ENCODE measurements at regions not wholly inside any gene's neighbourhood (a gene's known extent, or its start where the extent isn't known, plus 50 kb on each side); places are given as distances from the start of the nearest gene placed in this dataset.
A peak's percentile ranks its signal among the peaks of the same experiment; 100 is the strongest.

DNA sequence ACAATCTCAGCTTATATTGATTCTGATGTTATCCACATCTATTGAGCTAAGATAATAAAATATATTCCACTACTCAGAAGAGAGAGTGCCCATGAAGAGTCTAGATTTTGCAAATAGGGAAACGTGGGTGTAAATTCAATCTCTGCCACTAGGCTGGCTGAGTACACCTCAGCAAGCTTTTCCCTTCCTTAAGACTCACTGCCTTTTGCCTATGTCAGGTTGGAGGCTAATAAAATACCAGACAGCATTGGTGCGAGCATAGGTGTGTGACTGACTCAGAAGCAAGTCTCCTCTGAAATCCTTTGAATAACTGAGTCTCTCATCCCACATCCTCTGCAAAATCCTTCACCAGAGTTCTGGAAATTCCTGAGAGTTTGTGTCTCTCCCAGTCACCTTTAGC, 405.4 kb upstream of the CPEB2 start:
- Histone ChIP-seq H3K79me2 (replicated peaks; ENCODE audit: insufficient read depth) (no peaks in the 10 kb centered on the region), H3K4me3 (no peak overlapping the region), H3K4me1 (ENCODE audit: insufficient read depth) (peaks cover 1% of the 10 kb centered on the region; the same call in 1 of the 2 replicates), H3F3A (replicated peaks; ENCODE audit: low read depth) (no peaks in the 10 kb centered on the region), H3K36me3 (ENCODE audit: insufficient read depth) (no peaks in the 10 kb centered on the region), H3K27ac (ENCODE audit: low read depth) (no peak overlapping the region), H3K27me3 (ENCODE audit: insufficient read depth) (no peaks in the 10 kb centered on the region), H4K20me1 (replicated peaks; ENCODE audit: insufficient read depth) (no peaks in the 10 kb centered on the region), H2AFZ (peak overlapping the region; percentile 9; the same call in 1 of the 2 replicates), H3K9me2 (ENCODE audit: insufficient read depth) (no peaks in the 10 kb centered on the region), H3K4me2 (no peak overlapping the region)
- Mint-ChIP-seq H3K4me3 (no peak overlapping the region), H3K36me3 (ENCODE audit: low read depth) (no peaks in the 10 kb centered on the region), H3K27me3 (ENCODE audit: insufficient read depth, low read depth, poor library complexity) (no peaks in the 10 kb centered on the region), H3K9me3 (peaks cover 3% of the 10 kb centered on the region; the same call in 1 of the 3 replicates), H3K27ac (no peak overlapping the region), H3K4me1 (peaks cover 6% of the 10 kb centered on the region; the same call in 2 of the 3 replicates)
- DNase-seq (ENCODE audit: low spot score) (peak; percentile 47), ATAC-seq (peak; percentile 87)
- TF ChIP-seq, protein P1, sequence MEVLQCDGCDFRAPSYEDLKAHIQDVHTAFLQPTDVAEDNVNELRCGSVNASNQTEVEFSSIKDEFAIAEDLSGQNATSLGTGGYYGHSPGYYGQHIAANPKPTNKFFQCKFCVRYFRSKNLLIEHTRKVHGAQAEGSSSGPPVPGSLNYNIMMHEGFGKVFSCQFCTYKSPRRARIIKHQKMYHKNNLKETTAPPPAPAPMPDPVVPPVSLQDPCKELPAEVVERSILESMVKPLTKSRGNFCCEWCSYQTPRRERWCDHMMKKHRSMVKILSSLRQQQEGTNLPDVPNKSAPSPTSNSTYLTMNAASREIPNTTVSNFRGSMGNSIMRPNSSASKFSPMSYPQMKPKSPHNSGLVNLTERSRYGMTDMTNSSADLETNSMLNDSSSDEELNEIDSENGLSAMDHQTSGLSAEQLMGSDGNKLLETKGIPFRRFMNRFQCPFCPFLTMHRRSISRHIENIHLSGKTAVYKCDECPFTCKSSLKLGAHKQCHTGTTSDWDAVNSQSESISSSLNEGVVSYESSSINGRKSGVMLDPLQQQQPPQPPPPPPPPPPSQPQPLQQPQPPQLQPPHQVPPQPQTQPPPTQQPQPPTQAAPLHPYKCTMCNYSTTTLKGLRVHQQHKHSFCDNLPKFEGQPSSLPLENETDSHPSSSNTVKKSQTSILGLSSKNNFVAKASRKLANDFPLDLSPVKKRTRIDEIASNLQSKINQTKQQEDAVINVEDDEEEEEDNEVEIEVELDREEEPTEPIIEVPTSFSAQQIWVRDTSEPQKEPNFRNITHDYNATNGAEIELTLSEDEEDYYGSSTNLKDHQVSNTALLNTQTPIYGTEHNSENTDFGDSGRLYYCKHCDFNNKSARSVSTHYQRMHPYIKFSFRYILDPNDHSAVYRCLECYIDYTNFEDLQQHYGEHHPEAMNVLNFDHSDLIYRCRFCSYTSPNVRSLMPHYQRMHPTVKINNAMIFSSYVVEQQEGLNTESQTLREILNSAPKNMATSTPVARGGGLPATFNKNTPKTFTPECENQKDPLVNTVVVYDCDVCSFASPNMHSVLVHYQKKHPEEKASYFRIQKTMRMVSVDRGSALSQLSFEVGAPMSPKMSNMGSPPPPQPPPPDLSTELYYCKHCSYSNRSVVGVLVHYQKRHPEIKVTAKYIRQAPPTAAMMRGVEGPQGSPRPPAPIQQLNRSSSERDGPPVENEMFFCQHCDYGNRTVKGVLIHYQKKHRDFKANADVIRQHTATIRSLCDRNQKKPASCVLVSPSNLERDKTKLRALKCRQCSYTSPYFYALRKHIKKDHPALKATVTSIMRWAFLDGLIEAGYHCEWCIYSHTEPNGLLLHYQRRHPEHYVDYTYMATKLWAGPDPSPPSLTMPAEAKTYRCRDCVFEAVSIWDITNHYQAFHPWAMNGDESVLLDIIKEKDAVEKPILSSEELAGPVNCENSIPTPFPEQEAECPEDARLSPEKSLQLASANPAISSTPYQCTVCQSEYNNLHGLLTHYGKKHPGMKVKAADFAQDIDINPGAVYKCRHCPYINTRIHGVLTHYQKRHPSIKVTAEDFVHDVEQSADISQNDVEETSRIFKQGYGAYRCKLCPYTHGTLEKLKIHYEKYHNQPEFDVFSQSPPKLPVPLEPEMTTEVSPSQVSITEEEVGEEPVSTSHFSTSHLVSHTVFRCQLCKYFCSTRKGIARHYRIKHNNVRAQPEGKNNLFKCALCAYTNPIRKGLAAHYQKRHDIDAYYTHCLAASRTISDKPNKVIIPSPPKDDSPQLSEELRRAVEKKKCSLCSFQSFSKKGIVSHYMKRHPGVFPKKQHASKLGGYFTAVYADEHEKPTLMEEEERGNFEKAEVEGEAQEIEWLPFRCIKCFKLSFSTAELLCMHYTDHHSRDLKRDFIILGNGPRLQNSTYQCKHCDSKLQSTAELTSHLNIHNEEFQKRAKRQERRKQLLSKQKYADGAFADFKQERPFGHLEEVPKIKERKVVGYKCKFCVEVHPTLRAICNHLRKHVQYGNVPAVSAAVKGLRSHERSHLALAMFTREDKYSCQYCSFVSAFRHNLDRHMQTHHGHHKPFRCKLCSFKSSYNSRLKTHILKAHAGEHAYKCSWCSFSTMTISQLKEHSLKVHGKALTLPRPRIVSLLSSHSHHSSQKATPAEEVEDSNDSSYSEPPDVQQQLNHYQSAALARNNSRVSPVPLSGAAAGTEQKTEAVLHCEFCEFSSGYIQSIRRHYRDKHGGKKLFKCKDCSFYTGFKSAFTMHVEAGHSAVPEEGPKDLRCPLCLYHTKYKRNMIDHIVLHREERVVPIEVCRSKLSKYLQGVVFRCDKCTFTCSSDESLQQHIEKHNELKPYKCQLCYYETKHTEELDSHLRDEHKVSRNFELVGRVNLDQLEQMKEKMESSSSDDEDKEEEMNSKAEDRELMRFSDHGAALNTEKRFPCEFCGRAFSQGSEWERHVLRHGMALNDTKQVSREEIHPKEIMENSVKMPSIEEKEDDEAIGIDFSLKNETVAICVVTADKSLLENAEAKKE (CRISPR knock-in tag; IDR thresholded peaks at IDR 0.05) = no peak
- TF ChIP-seq, protein P2, sequence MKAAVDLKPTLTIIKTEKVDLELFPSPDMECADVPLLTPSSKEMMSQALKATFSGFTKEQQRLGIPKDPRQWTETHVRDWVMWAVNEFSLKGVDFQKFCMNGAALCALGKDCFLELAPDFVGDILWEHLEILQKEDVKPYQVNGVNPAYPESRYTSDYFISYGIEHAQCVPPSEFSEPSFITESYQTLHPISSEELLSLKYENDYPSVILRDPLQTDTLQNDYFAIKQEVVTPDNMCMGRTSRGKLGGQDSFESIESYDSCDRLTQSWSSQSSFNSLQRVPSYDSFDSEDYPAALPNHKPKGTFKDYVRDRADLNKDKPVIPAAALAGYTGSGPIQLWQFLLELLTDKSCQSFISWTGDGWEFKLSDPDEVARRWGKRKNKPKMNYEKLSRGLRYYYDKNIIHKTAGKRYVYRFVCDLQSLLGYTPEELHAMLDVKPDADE (IDR thresholded peaks at IDR 0.05) = no peak
- TF ChIP-seq, protein P3, sequence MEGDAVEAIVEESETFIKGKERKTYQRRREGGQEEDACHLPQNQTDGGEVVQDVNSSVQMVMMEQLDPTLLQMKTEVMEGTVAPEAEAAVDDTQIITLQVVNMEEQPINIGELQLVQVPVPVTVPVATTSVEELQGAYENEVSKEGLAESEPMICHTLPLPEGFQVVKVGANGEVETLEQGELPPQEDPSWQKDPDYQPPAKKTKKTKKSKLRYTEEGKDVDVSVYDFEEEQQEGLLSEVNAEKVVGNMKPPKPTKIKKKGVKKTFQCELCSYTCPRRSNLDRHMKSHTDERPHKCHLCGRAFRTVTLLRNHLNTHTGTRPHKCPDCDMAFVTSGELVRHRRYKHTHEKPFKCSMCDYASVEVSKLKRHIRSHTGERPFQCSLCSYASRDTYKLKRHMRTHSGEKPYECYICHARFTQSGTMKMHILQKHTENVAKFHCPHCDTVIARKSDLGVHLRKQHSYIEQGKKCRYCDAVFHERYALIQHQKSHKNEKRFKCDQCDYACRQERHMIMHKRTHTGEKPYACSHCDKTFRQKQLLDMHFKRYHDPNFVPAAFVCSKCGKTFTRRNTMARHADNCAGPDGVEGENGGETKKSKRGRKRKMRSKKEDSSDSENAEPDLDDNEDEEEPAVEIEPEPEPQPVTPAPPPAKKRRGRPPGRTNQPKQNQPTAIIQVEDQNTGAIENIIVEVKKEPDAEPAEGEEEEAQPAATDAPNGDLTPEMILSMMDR (conservative IDR thresholded peaks at IDR 0.05; ENCODE audit: low read depth in 2 of 2) = peak; percentile 44 to 49

All from GM23338 (cell line).